HK-2 (cell line): ENCODE measurements at regions not wholly inside any gene's neighbourhood (a gene's known extent, or its start where the extent isn't known, plus 50 kb on each side); places are given as distances from the start of the nearest gene placed in this dataset.
A peak's percentile ranks its signal among the peaks of the same experiment; 100 is the strongest.

Experiments used
- DNase-seq: peaks from one replicate; pipeline ENCODE4 v3.0.0-alpha.2; 2018; ENCODE audit not compliant: unreplicated experiment

DNA sequence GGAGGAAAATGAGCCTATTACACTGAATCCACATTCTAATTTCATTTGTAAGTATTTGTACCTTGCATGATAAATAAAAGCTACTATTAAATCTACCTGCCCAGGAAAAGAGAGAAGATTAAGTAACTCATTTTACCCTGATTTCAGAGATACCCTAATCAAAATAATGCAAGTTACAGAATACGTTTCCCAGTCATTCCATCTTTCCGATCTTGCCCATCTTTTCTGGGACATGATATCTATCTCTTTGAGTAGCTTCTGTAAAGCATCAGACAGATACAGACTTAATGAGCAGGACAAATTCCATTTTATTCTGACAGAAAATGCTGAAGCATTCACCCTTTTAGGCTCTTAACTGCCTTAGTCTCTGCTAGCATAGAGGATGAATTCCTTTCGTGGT is 56.6 kb downstream of the SPRY2 start:
- no peak for DNase-seq

DNA sequence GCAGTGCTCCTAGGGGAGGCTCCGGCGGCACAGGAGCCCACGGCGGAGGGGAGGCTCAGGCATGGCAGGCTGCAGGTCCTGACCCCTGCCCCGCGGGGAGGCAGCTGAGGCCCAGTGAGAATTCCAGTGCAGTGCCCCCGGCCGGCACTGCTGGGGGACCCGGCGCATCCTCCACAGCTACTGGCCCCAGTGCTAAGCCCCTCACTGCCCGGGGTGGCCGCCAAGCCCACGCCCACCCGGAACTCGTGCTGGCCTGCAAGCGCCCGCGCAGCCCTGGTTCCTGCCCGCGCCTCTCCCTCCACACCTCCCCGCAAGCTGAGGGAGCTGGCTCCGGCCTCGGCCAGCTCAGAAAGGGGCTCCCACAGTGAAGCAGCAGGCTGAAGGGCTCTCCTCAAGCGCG is 62.2 kb downstream of the SPRY2 start:
- no peak for DNase-seq

DNA sequence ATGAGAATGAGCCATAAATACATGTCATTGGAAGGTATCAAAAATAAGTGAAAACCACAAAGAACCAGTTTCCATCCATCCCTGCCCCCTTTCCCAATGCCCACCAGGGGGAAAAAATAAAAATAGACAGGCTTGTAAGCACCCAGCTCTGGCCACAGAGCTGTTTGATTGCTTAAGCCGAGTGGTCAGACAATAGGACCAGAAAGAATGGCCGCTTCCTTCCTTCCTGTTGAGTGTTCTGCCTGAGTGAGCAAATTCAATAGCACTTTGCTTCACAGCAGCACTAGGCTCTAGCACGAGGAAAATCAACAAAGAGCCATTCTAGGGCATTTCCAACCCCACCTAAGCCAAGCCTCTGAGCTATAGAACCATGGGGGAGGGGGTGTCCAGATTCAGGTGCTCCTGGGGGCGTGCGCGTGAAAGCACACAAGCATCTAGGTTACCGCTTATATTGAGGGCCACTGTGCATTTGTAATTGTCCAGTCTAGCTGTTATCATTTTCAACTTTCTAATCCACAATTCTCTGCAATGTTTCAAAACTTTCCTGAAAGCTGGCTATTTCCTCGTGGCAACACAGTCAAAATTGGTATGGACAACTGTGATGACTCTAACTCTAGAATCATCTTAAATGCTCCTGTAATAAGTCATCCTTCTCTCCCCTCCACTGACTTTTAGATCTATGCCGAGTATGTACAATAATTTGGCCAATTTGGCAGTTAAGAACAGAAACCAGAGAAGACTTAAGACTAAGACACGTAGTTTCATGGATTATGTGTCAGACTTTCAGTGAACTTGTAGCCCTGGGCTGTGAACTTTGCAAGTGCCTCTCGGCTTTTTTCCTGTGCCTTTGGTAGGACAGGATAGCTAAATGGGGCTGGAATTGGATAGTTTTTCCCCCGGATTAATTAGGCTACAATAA is 64.3 kb downstream of the SPRY2 start:
- DNase-seq, result no peak

- no peak for DNase-seq
Observed at GRCh38 chr13:80274643-80275042, 66.3 kb downstream of the SPRY2 start.

- DNase-seq, result no peak
Observed at GRCh38 chr13:80273718-80274117, 67.2 kb downstream of the SPRY2 start.

- DNase-seq, result no peak
Observed at GRCh38 chr13:80265348-80265747, 75.6 kb downstream of the SPRY2 start.

GRCh38 chr13:80263745-80264513 is 77.0 kb downstream of the SPRY2 start:
- DNase-seq, result no peak

DNA sequence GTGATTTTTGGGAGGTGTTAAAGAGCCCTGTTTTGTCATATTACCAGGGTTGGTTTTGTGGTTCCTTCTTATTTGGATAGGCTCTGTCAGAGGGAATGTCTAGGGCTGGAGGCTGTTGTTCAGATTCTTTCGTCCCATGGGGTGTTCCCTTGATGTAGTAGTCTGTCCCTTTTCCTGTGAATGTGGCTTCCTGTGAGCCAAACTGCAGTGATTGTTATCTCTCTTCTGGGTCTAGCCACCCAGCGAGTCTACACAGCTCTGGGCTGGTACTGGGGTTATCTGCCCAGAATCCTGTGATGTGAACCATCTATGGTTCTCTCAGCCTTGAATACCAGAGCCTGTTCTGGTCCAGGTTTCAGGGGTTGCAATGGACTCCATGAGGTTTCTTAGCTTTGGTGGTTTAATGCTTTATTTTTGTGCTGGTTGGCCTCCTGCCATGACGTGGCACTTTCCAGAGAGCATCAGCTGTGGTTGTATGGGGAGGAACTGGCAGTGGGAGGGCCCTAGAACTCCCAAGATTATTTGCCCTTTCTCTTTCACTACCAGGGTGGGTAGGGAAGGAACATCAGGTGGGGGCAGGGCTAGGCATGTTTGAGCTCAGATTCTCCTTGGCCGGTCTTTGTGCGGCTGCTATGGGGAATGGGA is 78.8 kb downstream of the SPRY2 start:
- no peak for DNase-seq

- DNase-seq, result no peak
Observed at GRCh38 chr13:80259159-80259558, 81.8 kb downstream of the SPRY2 start.

DNA sequence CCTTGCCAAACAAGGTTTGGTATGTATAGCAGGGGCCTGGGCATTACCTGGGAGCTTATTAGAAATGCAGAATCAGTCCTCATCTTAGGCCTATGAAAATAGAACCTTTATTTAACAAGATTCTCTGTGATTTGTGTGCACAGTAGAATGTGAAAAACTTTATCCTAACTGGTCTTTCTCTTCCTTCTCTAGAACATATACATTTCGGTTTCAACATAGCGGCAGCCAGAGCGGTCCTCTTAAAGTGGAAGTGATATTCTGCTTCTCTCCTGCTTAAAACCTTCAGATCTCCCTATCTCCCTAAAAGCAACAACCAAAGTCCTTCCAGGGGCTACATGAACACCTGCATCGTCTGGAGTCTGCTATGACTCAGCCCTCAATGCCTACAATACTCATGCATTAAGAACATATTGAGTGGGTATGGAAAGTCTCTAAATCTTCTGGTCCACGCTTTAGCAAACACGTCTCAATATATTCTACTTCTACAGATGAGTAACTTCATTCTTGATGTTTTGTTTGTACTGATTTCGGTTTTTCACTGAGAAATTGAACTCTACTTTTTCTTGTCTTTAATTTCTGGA is 84.5 kb downstream of the SPRY2 start:
- no peak for DNase-seq

- no peak for DNase-seq
Observed at GRCh38 chr13:80255946-80256345, 85.0 kb downstream of the SPRY2 start.

DNA sequence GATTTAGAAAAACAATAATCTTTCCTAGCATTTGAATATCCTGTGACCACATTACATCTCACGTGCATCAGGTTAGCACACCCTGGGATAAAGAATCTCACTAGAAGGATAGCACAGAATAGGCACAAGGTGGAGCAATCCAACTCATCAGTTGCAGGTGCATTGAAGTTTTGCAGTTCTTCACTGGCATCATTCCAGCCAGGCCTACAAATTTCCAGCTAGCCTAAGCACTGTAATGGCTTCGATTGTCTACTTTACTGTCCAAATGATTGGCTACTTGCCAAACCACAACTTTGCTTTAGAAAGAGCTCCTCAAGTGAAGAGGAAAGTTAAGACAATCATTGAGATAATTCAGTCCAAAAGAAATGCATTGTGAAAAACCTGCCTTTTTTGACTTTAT is 89.5 kb downstream of the SPRY2 start:
- DNase-seq, result peak; percentile 1

- DNase-seq, result no peak
Observed at GRCh38 chr13:80250213-80250810, 90.6 kb downstream of the SPRY2 start.

DNA sequence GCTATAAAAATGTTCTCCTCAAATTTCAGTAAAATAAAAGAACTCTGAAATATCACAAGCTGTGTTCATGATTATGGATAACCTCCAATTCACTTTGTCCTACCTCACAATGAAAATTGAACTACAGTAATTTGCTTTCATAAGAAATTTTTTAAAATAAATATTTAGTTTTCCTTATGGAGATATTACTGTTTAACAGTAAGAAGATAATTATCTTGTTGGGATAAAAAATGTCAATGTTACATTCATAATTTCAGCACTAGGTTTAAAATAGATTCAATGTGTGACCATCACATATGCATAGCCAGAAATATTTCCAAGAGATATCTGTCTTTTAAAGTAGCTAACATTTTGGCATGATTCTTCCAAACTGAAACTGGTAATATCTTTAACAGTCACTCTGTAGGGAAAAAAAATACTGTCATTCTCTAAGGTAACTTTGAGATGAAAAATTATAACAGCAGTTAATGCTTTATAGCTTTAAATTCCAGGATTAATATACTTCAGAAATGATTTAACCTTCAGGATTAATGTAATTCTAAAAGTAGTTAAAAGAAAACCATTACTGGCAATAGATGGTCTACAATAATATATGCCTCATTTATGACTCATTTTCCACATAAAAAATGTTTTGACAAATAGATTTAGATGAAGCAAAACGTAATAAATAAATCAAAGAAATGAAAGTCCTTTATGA is 91.3 kb downstream of the SPRY2 start:
- DNase-seq, result no peak

GRCh38 chr13:80245162-80245733 is 95.7 kb downstream of the SPRY2 start:
- DNase-seq, result no peak

- DNase-seq, result no peak
Observed at GRCh38 chr13:80244574-80244973, 96.4 kb downstream of the SPRY2 start.

GRCh38 chr13:80242728-80243427 is 98.0 kb downstream of the SPRY2 start:
- DNase-seq, result no peak

GRCh38 chr13:80239571-80240255 is 101.2 kb downstream of the SPRY2 start:
- no peak for DNase-seq

DNA sequence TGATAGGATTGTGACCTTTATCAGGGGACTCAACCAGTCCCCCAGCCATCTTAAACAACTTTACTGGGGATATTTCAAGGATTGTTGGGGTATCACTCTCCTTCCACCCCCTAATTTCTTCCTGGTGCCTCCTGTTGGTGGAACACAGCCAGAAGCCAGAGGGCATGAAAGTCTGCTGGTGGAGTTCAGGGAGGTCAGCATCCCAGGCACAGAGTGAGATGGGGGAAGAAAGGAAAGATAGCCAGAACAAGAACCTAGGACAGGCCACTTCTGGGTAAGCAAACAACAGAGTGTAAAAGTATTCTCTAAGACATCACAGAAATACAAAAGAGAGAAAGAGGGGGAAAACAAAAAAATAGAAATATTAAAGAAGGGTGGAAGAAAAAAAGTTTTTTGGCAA is 101.8 kb downstream of the SPRY2 start:
- DNase-seq, result no peak

GRCh38 chr13:80237646-80238045 is 103.3 kb downstream of the SPRY2 start:
- no peak for DNase-seq
